Neural cell (in vitro differentiated cells): ENCODE measurements at regions not wholly inside any gene's neighbourhood (a gene's known extent, or its start where the extent isn't known, plus 50 kb on each side); places are given as distances from the start of the nearest gene placed in this dataset.

Experiments used
- H2AFZ ChIP-seq: fragments of 200-600, 300-800 bp; sonication (generic), shearing (Covaris generic); 2 replicates; pipeline ENCODE4 v1.6.0; 2014; ENCODE audit warnings: low read depth, mild to moderate bottlenecking, antibody characterized with exemption, low read length, moderate library complexity
- H3F3A ChIP-seq: fragments of 200-600 bp; shearing (Covaris generic); 2 replicates; pipeline ENCODE4 v1.6.1; 2016; ENCODE audit warnings: mild to moderate bottlenecking, moderate library complexity, mixed read lengths, antibody characterized with exemption, low read length; ENCODE audit not compliant: insufficient read depth, poor library complexity, severe bottlenecking
- H3K27ac ChIP-seq: fragments of 200-600, 300-800 bp; sonication (generic), shearing (Covaris generic); 2 replicates; pipeline ENCODE4 v1.5.1; 2014; ENCODE audit warnings: mild to moderate bottlenecking, low read length, moderate library complexity
- H3K27me3 ChIP-seq: fragments of 300-800, 200-600 bp; sonication (generic), shearing (Covaris generic); 2 replicates; pipeline ENCODE4 v1.6.0; 2014; ENCODE audit warnings: mild to moderate bottlenecking, low read depth, low read length, moderate library complexity; ENCODE audit not compliant: insufficient read depth
- H3K36me3 ChIP-seq: fragments of 300-800, 200-600 bp; sonication (generic), shearing (Covaris generic); 2 replicates; pipeline ENCODE4 v1.5.1; 2014; ENCODE audit warnings: mild to moderate bottlenecking, antibody characterized with exemption, low read length, moderate library complexity; ENCODE audit not compliant: insufficient read depth
- H3K4me2 ChIP-seq: fragments of 300-800, 200-600 bp; sonication (generic), shearing (Covaris generic); 2 replicates; pipeline ENCODE4 v1.6.0; 2014; ENCODE audit warnings: mild to moderate bottlenecking, low read length
- H3K4me3 ChIP-seq: fragments of 300-800, 200-600 bp; sonication (generic), shearing (Covaris generic); 2 replicates; pipeline ENCODE4 v1.5.1; 2014; ENCODE audit warnings: mild to moderate bottlenecking, low read length, moderate library complexity
- H3K79me2 ChIP-seq: fragments of 200-600 bp; shearing (Covaris generic); replicated peaks from 2 replicates; pipeline ENCODE4 v1.6.0; 2014; ENCODE audit warnings: mild to moderate bottlenecking, low read length, moderate library complexity; ENCODE audit not compliant: insufficient read depth
- H3K9ac ChIP-seq: fragments of 300-800, 200-600 bp; sonication (generic), shearing (Covaris generic); 2 replicates; pipeline ENCODE4 v1.6.1; 2016; ENCODE audit warnings: mild to moderate bottlenecking, low read length, mixed read lengths
- H3K9me2 ChIP-seq: fragments of 200-600 bp; shearing (Covaris generic); 2 replicates; pipeline ENCODE4 v1.6.1; 2016; ENCODE audit warnings: mild to moderate bottlenecking, low read length, mixed read lengths; ENCODE audit not compliant: insufficient read depth
- H3K9me3 ChIP-seq: fragments of 200-600, 300-800 bp; sonication (generic), shearing (Covaris generic); 2 replicates; pipeline ENCODE4 v1.6.1; 2016; ENCODE audit warnings: mild to moderate bottlenecking, mixed run types, low read length, moderate library complexity, mixed read lengths
- H4K20me1 ChIP-seq: fragments of 200-600 bp; shearing (Covaris generic); 2 replicates; pipeline ENCODE4 v1.6.1; 2016; ENCODE audit warnings: mild to moderate bottlenecking, mixed run types; ENCODE audit not compliant: insufficient read depth
- EP300 ChIP-seq: fragments of 450-650 bp; conservative IDR thresholded peaks from 2 replicates; pipeline ENCODE4 v1.6.1; 2014; ENCODE audit warnings: antibody characterized with exemption, mild to moderate bottlenecking, moderate library complexity; ENCODE audit not compliant: poor library complexity, severe bottlenecking
- EZH2 ChIP-seq: fragments of 200-600, 300-800 bp; shearing (Covaris generic), sonication (generic); IDR thresholded peaks from 2 replicates; pipeline ENCODE4 v1.6.1; 2014; ENCODE audit warnings: antibody characterized with exemption, low read length, borderline replicate concordance, mild to moderate bottlenecking; ENCODE audit not compliant: insufficient read depth, poor library complexity, severe bottlenecking
- MXI1 ChIP-seq: fragments of 450-650 bp; conservative IDR thresholded peaks from 2 replicates; pipeline ENCODE4 v1.6.1; 2014; ENCODE audit warnings: antibody characterized with exemption, mild to moderate bottlenecking; ENCODE audit not compliant: poor library complexity, severe bottlenecking
- POLR2AphosphoS5 ChIP-seq: IDR thresholded peaks from 2 replicates; pipeline ENCODE4 v1.6.1; 2012
- RAD21 ChIP-seq: fragments of 450-650 bp; conservative IDR thresholded peaks from 2 replicates; pipeline ENCODE4 v1.6.1; 2014; ENCODE audit warnings: antibody characterized with exemption, mild to moderate bottlenecking, moderate library complexity
- REST ChIP-seq: IDR thresholded peaks from 2 replicates; pipeline ENCODE4 v1.6.1; 2012; ENCODE audit warnings: borderline replicate concordance
- SMC3 ChIP-seq: fragments of 450-650 bp; conservative IDR thresholded peaks from 2 replicates; pipeline ENCODE4 v1.6.1; 2014; ENCODE audit warnings: antibody characterized with exemption, mild to moderate bottlenecking, moderate library complexity; ENCODE audit not compliant: poor library complexity
- TAF1 ChIP-seq: IDR thresholded peaks from 2 replicates; pipeline ENCODE4 v1.6.1; 2012; ENCODE audit warnings: low read depth
- TF ChIP-seq, protein P1 (sequence below): fragments of 450-650 bp; IDR thresholded peaks from 2 replicates; pipeline ENCODE4 v1.5.1; 2014; ENCODE audit warnings: antibody characterized with exemption, mild to moderate bottlenecking, moderate library complexity; ENCODE audit not compliant: poor library complexity, severe bottlenecking

- Histone ChIP-seq H2AFZ (no peak overlapping the region), H3K79me2 (no peaks in the 10 kb centered on the region), H3K9ac (peak overlapping the region; percentile 43), H3F3A (no peaks in the 10 kb centered on the region), H3K4me3 (no peak overlapping the region), H3K27me3 (no peaks in the 10 kb centered on the region), H3K4me2 (no peak overlapping the region), H3K9me3 (no peaks in the 10 kb centered on the region), H3K36me3 (no peaks in the 10 kb centered on the region), H3K27ac (peak overlapping the region; percentile 70), H3K9me2 (no peaks in the 10 kb centered on the region), H4K20me1 (no peaks in the 10 kb centered on the region)
- TF ChIP-seq TAF1 (no peak), POLR2AphosphoS5 (no peak), EZH2 (no peak), MXI1 (no peak), RAD21 (no peak), EP300 (no peak)
- TF ChIP-seq, protein P1, sequence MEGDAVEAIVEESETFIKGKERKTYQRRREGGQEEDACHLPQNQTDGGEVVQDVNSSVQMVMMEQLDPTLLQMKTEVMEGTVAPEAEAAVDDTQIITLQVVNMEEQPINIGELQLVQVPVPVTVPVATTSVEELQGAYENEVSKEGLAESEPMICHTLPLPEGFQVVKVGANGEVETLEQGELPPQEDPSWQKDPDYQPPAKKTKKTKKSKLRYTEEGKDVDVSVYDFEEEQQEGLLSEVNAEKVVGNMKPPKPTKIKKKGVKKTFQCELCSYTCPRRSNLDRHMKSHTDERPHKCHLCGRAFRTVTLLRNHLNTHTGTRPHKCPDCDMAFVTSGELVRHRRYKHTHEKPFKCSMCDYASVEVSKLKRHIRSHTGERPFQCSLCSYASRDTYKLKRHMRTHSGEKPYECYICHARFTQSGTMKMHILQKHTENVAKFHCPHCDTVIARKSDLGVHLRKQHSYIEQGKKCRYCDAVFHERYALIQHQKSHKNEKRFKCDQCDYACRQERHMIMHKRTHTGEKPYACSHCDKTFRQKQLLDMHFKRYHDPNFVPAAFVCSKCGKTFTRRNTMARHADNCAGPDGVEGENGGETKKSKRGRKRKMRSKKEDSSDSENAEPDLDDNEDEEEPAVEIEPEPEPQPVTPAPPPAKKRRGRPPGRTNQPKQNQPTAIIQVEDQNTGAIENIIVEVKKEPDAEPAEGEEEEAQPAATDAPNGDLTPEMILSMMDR: no peak
Measured at GRCh38 chr10:130363899-130364445, 227.8 kb downstream of the GLRX3 start.

DNA sequence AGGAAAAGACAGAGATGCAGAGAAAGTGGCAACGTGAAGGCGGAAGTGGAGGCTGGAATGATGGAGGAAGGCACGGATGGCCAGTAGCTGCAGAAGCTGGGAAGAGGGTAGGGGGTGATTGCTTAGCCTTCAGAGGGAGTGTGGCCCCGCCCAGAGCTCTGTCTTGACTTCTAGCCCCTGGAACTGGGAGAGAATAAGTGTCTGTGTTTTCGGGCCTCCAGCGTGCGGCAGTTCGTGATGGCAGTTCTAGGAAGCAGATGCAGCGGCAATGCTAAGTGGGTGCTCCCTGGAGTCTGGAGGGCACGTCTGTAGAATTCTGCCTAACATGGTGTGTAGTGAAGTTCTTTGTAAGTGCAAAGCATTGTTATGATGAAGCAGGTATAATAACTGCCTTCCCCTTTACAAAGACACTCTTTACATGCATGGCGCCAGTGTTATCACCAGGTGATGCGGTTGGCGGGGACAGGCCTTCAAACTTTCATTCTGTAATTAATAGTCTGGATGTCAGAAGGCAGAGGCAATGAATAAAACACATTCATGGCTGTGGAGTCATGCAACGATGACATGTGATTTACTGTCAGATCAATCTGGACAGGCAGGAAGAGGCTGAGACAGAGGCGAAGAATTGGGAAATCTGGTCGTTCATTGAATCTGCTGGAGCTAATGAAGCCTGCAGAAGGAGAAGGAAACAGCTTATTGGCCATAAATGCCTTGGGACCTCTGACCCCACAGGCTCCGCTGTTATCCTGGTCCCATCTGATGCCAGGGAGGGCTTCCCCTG, 228.6 kb downstream of the GLRX3 start:
- Histone ChIP-seq H3K36me3 (no peaks in the 10 kb centered on the region), H3K27me3 (no peaks in the 10 kb centered on the region), H3K79me2 (no peaks in the 10 kb centered on the region), H2AFZ (no peak overlapping the region), H3K4me3 (peak overlapping the region; percentile 28), H3K9me3 (no peaks in the 10 kb centered on the region), H3K27ac (peak overlapping the region; percentile 70), H4K20me1 (no peaks in the 10 kb centered on the region), H3K4me2 (no peak overlapping the region), H3K9me2 (no peaks in the 10 kb centered on the region), H3F3A (no peaks in the 10 kb centered on the region), H3K9ac (peak overlapping the region; percentile 43)
- TF ChIP-seq TAF1 (no peak), EZH2 (no peak), REST (no peak), EP300 (peak; percentile 84), SMC3 (no peak), POLR2AphosphoS5 (peak; percentile 66), MXI1 (no peak), RAD21 (peak; percentile 11)
- TF ChIP-seq, protein P1: no peak
